Ovary (tissue), 7 donors: ENCODE measurements at regions not wholly inside any gene's neighbourhood (a gene's known extent, or its start where the extent isn't known, plus 50 kb on each side); places are given as distances from the start of the nearest gene placed in this dataset.

Source experiments
- DNase-seq, 5 donors: peaks; one replicate each; pipeline ENCODE4 v3.0.0-alpha.2; 2019 to 2020
- H3K27ac ChIP-seq, 2 donors: fragments of 200-600 bp; one replicate each; pipeline versions ENCODE4 v1.5.1 to v1.8.0; 2019 to 2022
- H3K27me3 ChIP-seq: fragments of 200-600 bp; one replicate; pipeline ENCODE4 v1.8.0; 2022
- H3K36me3 ChIP-seq: fragments of 200-600 bp; sonication (generic); one replicate; pipeline ENCODE4 v1.5.1; 2019
- H3K4me1 ChIP-seq: one replicate; pipeline ENCODE4 v1.8.1; 2013; ENCODE audit warnings: mild to moderate bottlenecking, moderate library complexity; ENCODE audit not compliant: insufficient read depth
- H3K4me3 ChIP-seq: fragments of 200-600 bp; sonication (generic); one replicate; pipeline ENCODE4 v1.5.1; 2017
- H3K9me3 ChIP-seq, 2 donors: fragments of 200-600 bp in 1 of 2; sonication (generic) in 1 of 2; one replicate each; pipeline versions ENCODE4 v1.5.1 to v1.8.1; 2013 to 2019; ENCODE audit warnings: mild to moderate bottlenecking in 1 of 2, moderate library complexity in 1 of 2
- CTCF ChIP-seq, 3 donors: fragments of 450-650 bp in 2 of 3; fragments of 200-600 bp in 1 of 3; IDR thresholded peaks; one replicate each; pipeline versions ENCODE4 v1.5.1 to v1.8.0; 2016 to 2022; ENCODE audit warnings: antibody characterized with exemption in 3 of 3, mild to moderate bottlenecking in 1 of 3
- EP300 ChIP-seq: sonication (generic); formaldehyde crosslinking; IDR thresholded peaks from one replicate; pipeline ENCODE4 v1.6.1; 2017; ENCODE audit warnings: antibody characterized with exemption
- POLR2A ChIP-seq: fragments of 450-650 bp; IDR thresholded peaks from one replicate; pipeline ENCODE4 v1.6.1; 2017; ENCODE audit warnings: antibody characterized with exemption, mild to moderate bottlenecking, moderate library complexity
- WGBS, 3 donors: extraction: QIAGEN DNeasy Blood & Tissue Kit in 1 of 3; methylation state at CpG; one replicate each; pipeline versions ENCODE4 v1.1.5 to v1.1.7; 2013 to 2017; 5-methylcytosine and 5-hydroxymethylcytosine counted together
- intact Hi-C, 4 donors: fragments of 100-400 bp; cut with DNase I; formaldehyde crosslinking; loops; one replicate each; pipeline versions ENCODE4 v1.11.0 to v1.15.1; 2022 to 2023
- donor health status: DM: no; HTN: no; CAD: no; lungs with moderate emphysema.
- donor health status: DM: no; HTN: no; CAD: no.
- donor health status: Bipolar disorder and iron deficiency.
- donor health status: DM: no; HTN: no; CAD: no.
- donor health status: DM: yes; HTN: yes; CAD: no.

DNA sequence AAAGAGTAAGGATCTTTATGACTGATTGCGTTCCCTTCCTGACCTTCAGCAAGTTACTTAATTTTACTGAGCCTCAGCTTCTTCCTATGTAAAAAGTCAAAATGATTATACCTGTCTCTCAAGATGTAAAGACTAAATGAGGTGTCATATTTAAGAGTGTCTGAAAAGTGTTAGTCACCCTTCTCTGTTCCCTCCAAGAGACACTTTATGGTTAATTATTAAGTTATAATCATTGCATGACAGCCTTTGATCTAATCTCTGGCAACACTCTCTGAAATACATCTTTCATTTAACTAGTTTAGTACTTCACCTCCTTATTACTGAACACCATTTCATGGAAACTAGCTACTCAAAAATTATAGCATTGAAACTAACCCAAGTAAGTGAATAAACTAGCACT is 54.8 kb downstream of the BMAL2 start:
- H3K4me1 ChIP-seq: no peaks in the 10 kb centered on the region
- H3K27me3 ChIP-seq: no peaks in the 10 kb centered on the region
- H3K4me3 ChIP-seq: no peak overlapping the region
- WGBS, 3 donors: 96 to 100% (median 97%) methylated on average over 1 of the region's 1 CpG
- no peaks in the 10 kb centered on the region for H3K36me3 ChIP-seq
- TF ChIP-seq POLR2A: no peak
- TF ChIP-seq CTCF (IDR thresholded peaks at IDR 0.05): no peak
- TF ChIP-seq EP300: no peak
- DNase-seq: no peak
- no peaks in the 10 kb centered on the region for H3K9me3 ChIP-seq
- no peak overlapping the region for H3K27ac ChIP-seq
- intact Hi-C loops: no loop called here

DNA sequence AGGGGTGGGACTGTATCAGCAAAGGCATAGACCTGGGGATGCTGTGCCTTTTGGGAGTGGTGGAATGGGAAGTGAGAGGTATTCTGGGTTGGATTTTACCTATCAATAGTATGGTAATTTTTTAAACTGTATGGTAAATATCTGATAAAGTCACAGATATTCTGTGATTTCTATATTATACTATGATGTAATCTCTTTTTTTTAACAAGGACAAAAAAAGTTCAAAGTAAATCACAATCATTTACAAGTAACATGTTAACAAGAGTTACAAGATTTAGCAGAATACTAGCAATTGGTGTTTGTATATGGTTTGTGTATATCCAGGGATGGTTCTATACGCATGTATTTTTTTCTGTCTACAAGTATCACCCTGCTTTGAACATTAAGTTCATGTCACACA is 56.0 kb downstream of the BMAL2 start:
- H3K27ac ChIP-seq: no peak overlapping the region
- H3K36me3 ChIP-seq: no peaks in the 10 kb centered on the region
- H3K4me3 ChIP-seq: no peak overlapping the region
- intact Hi-C loops: no loop called here
- no peaks in the 10 kb centered on the region for H3K9me3 ChIP-seq
- 96 to 100% (median 98%) methylated on average over 1 of the region's 1 CpG for WGBS, 3 donors
- no peak for TF ChIP-seq CTCF (IDR thresholded peaks at IDR 0.05)
- H3K27me3 ChIP-seq: no peaks in the 10 kb centered on the region
- DNase-seq: no peak
- H3K4me1 ChIP-seq: no peaks in the 10 kb centered on the region

DNA sequence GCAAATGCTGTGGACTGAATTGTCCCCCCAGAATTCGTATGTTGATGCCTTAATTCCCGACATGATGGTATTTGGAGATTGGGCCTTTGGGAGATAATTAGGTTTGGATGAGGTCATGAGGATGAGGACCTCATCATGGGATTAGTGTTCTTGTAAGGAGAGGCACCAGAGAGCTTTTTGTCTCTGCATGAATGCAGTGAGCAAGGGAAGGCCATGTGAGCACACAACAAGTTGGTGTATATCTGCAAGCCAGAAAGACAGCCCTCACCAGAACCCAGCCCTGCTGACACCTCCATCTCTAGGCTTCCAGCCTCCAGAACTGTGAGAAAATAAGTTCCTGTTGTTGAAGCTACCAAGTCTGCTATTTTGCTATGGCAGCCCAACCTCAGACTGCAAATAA is 51.9 kb upstream of the SMCO2 start:
- Histone ChIP-seq H3K27ac (no peak overlapping the region), H3K9me3 (no peaks in the 10 kb centered on the region), H3K4me3 (no peak overlapping the region), H3K4me1 (no peaks in the 10 kb centered on the region), H3K36me3 (no peaks in the 10 kb centered on the region), H3K27me3 (no peaks in the 10 kb centered on the region)
- no peak for DNase-seq
- TF ChIP-seq EP300 (no peak), POLR2A (no peak), CTCF (IDR thresholded peaks at IDR 0.05) (no peak)
- intact Hi-C loops: no loop called here
- 92 to 96% (median 95%) methylated on average over 2 of the region's 2 CpGs for whole genome bisulfite sequencing, 3 donors

- no peak for DNase-seq
- Histone ChIP-seq H3K4me1 (no peaks in the 10 kb centered on the region), H3K9me3 (no peaks in the 10 kb centered on the region), H3K4me3 (no peak overlapping the region), H3K36me3 (no peaks in the 10 kb centered on the region), H3K27ac (no peak overlapping the region), H3K27me3 (no peaks in the 10 kb centered on the region)
- TF ChIP-seq EP300 (no peak), CTCF (IDR thresholded peaks at IDR 0.05) (no peak), POLR2A (no peak)
- WGBS, 3 donors: 81 to 96% (median 85%) methylated on average over 6 of the region's 6 CpGs
- intact Hi-C loops: no loop called here
These were observed 50.2 kb upstream of the SMCO2 start for GRCh38 chr12:27396216-27396815.
